HEK293 (cell line): ENCODE measurements at regions not wholly inside any gene's neighbourhood (a gene's known extent, or its start where the extent isn't known, plus 50 kb on each side); places are given as distances from the start of the nearest gene placed in this dataset.
A peak's percentile ranks its signal among the peaks of the same experiment; 100 is the strongest.

Experiments
- CTCF ChIA-PET: fragments of 350-600 bp; formaldehyde crosslinking; extraction: SDS; loops from one replicate; lab custom pipeline; 2021; ENCODE audit warnings: antibody characterized with exemption; lab: Yijun Ruan, JAX
- POLR2A ChIA-PET: fragments of 300-600 bp; formaldehyde crosslinking; extraction: SDS; loops from one replicate; lab custom pipeline; 2020; ENCODE audit warnings: antibody characterized with exemption, inconsistent platforms; lab: Yijun Ruan, JAX
- H3K27ac ChIP-seq: fragments of 200-500 bp; sonication (Bioruptor generic); 2 replicates; pipeline ENCODE4 v1.5.1; 2014; ENCODE audit warnings: low read depth, low read length, control low read depth, inconsistent platforms; ENCODE audit errors: extremely low read depth
- H3K36me3 ChIP-seq, 2 experiments: fragments of 200-500 bp in 1 of 2; sonication (Bioruptor generic) in 1 of 2; 1 replicate in 1 of 2; 2 replicates in 1 of 2; pipeline ENCODE4 v1.5.1; 2014 to 2017; ENCODE audit warnings: inconsistent platforms in 2 of 2, low read length in 2 of 2; ENCODE audit not compliant: control insufficient read depth in 2 of 2, insufficient read depth in 1 of 2
- H3K4me1 ChIP-seq: fragments of 200-500 bp; sonication (Bioruptor generic); 2 replicates; pipeline ENCODE4 v1.5.1; 2014; ENCODE audit warnings: mild to moderate bottlenecking, low read length, inconsistent platforms; ENCODE audit not compliant: control insufficient read depth, insufficient read depth
- H3K4me3 ChIP-seq: 2 replicates; pipeline ENCODE4 v1.5.1; 2011; ENCODE audit warnings: low read depth, mild to moderate bottlenecking, control low read depth, low read length, moderate library complexity
- H3K9me3 ChIP-seq: fragments of 200-500 bp; sonication (Bioruptor generic); 2 replicates; pipeline ENCODE4 v1.5.1; 2014; ENCODE audit warnings: low read depth, low read length, inconsistent platforms; ENCODE audit not compliant: control insufficient read depth, insufficient read depth
- GFI1B ChIP-seq: fragments of 450-650 bp; formaldehyde crosslinking; IDR thresholded peaks from 2 replicates; pipeline ENCODE4 v1.5.1; 2016; ENCODE audit warnings: missing biosample characterization, missing genetic modification characterization
- IKZF3 ChIP-seq: fragments of 450-650 bp; IDR thresholded peaks from 2 replicates; pipeline ENCODE4 v1.5.0; 2018; ENCODE audit warnings: missing biosample characterization, mild to moderate bottlenecking, missing genetic modification characterization, moderate library complexity
- PATZ1 ChIP-seq: fragments of 450-650 bp; formaldehyde crosslinking; IDR thresholded peaks from 2 replicates; pipeline ENCODE4 v1.5.1; 2016; ENCODE audit warnings: missing biosample characterization, missing genetic modification characterization
- SP7 ChIP-seq: fragments of 450-650 bp; formaldehyde crosslinking; IDR thresholded peaks from 2 replicates; pipeline ENCODE4 v1.5.1; 2016; ENCODE audit warnings: missing biosample characterization, missing genetic modification characterization
- ZBTB10 ChIP-seq: fragments of 450-650 bp; formaldehyde crosslinking; IDR thresholded peaks from 2 replicates; pipeline ENCODE4 v1.5.1; 2016; ENCODE audit warnings: missing biosample characterization, missing genetic modification characterization
- ZBTB17 ChIP-seq: fragments of 450-650 bp; formaldehyde crosslinking; IDR thresholded peaks from 2 replicates; pipeline ENCODE4 v1.5.1; 2016; ENCODE audit warnings: missing biosample characterization, missing genetic modification characterization
- ZBTB26 ChIP-seq: fragments of 450-650 bp; formaldehyde crosslinking; optimal IDR thresholded peaks from 2 replicates; pipeline ENCODE3; 2016; ENCODE audit warnings: missing biosample characterization, mild to moderate bottlenecking, missing genetic modification characterization
- ZEB2 ChIP-seq: fragments of 450-650 bp; formaldehyde crosslinking; IDR thresholded peaks from 2 replicates; pipeline ENCODE4 v1.5.1; 2016; ENCODE audit warnings: missing biosample characterization, missing genetic modification characterization
- ZFP37 ChIP-seq: fragments of 450-650 bp; formaldehyde crosslinking; IDR thresholded peaks from 2 replicates; pipeline ENCODE4 v1.5.1; 2016; ENCODE audit warnings: missing biosample characterization, missing genetic modification characterization
- ZNF2 ChIP-seq: fragments of 450-650 bp; formaldehyde crosslinking; IDR thresholded peaks from 2 replicates; pipeline ENCODE4 v1.5.1; 2016; ENCODE audit warnings: missing biosample characterization, missing genetic modification characterization
- ZNF335 ChIP-seq: fragments of 450-650 bp; formaldehyde crosslinking; conservative IDR thresholded peaks from 2 replicates; pipeline ENCODE4 v1.5.1; 2016; ENCODE audit warnings: missing biosample characterization, missing genetic modification characterization
- ZNF394 ChIP-seq: fragments of 450-650 bp; formaldehyde crosslinking; IDR thresholded peaks from 2 replicates; pipeline ENCODE4 v1.5.1; 2016; ENCODE audit warnings: missing biosample characterization, missing genetic modification characterization, mild to moderate bottlenecking, moderate library complexity, borderline replicate concordance
- ZNF561 ChIP-seq: fragments of 450-650 bp; IDR thresholded peaks from 2 replicates; pipeline ENCODE4 v1.5.1; 2018; ENCODE audit warnings: missing biosample characterization, missing genetic modification characterization, borderline replicate concordance
- ZNF660 ChIP-seq: fragments of 450-650 bp; IDR thresholded peaks from 2 replicates; pipeline ENCODE4 v1.5.1; 2018; ENCODE audit warnings: missing biosample characterization, mild to moderate bottlenecking, missing genetic modification characterization
- TF ChIP-seq, protein P1 (sequence below): fragments of 450-650 bp; formaldehyde crosslinking; IDR thresholded peaks from 2 replicates; pipeline ENCODE4 v1.5.1; 2016; ENCODE audit warnings: missing biosample characterization, missing genetic modification characterization

- TF ChIP-seq ZBTB10: peak; percentile 78
- peak; percentile 75; the same call in 1 of the 2 replicates for TF ChIP-seq ZNF2 (tag by site-specific recombination)
- peak; percentile 16; the same call in 1 of the 2 replicates for TF ChIP-seq SP7 (tag by site-specific recombination)
- TF ChIP-seq ZNF394 (tag by site-specific recombination): peak; percentile 21; the same call in 1 of the 2 replicates
- TF ChIP-seq, protein P1, sequence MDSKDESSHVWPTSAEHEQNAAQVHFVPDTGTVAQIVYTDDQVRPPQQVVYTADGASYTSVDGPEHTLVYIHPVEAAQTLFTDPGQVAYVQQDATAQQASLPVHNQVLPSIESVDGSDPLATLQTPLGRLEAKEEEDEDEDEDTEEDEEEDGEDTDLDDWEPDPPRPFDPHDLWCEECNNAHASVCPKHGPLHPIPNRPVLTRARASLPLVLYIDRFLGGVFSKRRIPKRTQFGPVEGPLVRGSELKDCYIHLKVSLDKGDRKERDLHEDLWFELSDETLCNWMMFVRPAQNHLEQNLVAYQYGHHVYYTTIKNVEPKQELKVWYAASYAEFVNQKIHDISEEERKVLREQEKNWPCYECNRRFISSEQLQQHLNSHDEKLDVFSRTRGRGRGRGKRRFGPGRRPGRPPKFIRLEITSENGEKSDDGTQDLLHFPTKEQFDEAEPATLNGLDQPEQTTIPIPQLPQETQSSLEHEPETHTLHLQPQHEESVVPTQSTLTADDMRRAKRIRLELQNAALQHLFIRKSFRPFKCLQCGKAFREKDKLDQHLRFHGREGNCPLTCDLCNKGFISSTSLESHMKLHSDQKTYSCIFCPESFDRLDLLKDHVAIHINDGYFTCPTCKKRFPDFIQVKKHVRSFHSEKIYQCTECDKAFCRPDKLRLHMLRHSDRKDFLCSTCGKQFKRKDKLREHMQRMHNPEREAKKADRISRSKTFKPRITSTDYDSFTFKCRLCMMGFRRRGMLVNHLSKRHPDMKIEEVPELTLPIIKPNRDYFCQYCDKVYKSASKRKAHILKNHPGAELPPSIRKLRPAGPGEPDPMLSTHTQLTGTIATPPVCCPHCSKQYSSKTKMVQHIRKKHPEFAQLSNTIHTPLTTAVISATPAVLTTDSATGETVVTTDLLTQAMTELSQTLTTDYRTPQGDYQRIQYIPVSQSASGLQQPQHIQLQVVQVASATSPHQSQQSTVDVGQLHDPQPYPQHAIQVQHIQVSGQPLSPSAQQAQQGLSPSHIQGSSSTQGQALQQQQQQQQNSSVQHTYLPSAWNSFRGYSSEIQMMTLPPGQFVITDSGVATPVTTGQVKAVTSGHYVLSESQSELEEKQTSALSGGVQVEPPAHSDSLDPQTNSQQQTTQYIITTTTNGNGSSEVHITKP (tag by site-specific recombination): peak; percentile 50
- peak; percentile 82 for TF ChIP-seq ZBTB26
- TF ChIP-seq ZBTB17: peak; percentile 59; the same call in 1 of the 2 replicates
- TF ChIP-seq IKZF3: peak; percentile 71
- TF ChIP-seq ZNF561: 0 out of 2 replicates have a peak, but pooled peaks have one; percentile 9
- 0 out of 2 replicates have a peak, but pooled peaks have one; percentile 19 for TF ChIP-seq ZEB2
Measured at GRCh38 chr4:84298719-84299254, 200.3 kb downstream of the NKX6-1 start (continued).

DNA sequence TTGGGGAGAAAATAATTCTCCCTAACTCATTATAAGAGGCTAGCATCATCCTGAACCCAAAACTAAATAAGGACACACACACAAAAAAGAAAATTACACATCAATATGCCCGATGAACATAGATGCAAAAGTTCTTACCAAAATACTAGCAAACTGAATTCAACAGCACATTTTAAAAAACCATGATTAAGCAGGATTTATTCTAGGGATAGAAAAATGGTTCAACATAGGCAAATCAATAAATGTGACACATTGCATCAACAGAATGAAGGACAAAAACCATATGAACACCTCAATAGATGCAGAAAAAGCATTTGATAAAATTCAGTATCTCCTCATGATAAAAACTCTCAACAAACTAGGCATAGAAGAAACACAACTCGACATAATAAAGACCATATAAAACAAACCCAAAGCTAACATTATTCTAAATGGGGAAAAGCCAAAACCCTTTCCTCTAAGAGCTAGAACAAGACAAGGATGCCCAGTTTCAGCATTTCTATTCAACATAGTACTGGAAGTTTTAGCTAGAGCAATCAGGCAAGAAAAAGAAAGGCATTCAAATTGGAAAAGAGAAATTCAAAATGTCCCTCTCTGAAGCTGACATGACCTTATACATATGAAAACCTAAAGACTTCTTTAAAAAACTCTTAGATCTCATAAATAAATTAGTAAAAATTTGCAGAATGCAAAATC is 200.9 kb downstream of the NKX6-1 start:
- POLR2A ChIA-PET: no interaction called here

More for the DNA sequence above, 200.9 kb downstream of the NKX6-1 start:
- H3K4me3 ChIP-seq: no peak overlapping the region
- no peaks in the 10 kb centered on the region for H3K36me3 ChIP-seq
- CTCF ChIA-PET: no interaction called here
- H3K27ac ChIP-seq: no peak overlapping the region
- TF ChIP-seq ZFP37 (tag by site-specific recombination) (peak; percentile 82; the same call in 1 of the 2 replicates), GFI1B (tag by site-specific recombination) (no peak), PATZ1 (tag by site-specific recombination) (no peak), ZNF660 (0 out of 2 replicates have a peak, but pooled peaks have one; percentile 19), ZNF335 (tag by site-specific recombination) (peak; percentile 60)
- TF ChIP-seq, all 188 proteins: peak for 3
- H3K4me1 ChIP-seq: no peaks in the 10 kb centered on the region
- H3K9me3 ChIP-seq: no peaks in the 10 kb centered on the region
